Activated T-cell treated with anti-CD3 and anti-CD28 coated beads for 48 hours (primary cell): ENCODE measurements at regions not wholly inside any gene's neighbourhood (a gene's known extent, or its start where the extent isn't known, plus 50 kb on each side); places are given as distances from the start of the nearest gene placed in this dataset.
"Not testable (repeated sequence)": the region's sequence is repeated elsewhere in the genome, so short reads cannot be mapped to it uniquely, and the experiment has no call there.

Experiments
- DNase-seq: peaks from one replicate; pipeline ENCODE4 v3.0.0-alpha.2; 2020; ENCODE audit warnings: low read depth

DNA sequence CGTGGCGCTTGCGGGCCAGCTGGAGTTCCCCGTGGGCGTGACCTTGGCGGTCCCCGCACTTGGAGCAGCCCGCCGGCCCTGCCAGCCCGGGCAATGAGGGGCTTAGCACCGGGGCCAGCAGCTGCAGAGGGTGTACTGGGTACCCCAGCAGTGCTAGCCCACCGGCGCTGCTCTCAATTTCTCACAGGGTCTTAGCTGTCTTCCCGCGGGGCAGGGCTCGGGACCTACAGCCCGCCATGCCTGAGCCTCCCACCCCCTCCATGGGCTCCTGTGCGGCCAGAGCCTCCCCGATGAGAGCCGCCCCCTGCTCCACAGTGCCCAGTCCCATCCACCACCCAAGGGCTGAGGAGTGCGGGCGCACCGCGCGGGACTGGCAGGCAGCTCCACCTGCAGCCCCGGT lies 94.0 kb upstream of the NIPBL start:
- not testable (repeated sequence) for DNase-seq

DNA sequence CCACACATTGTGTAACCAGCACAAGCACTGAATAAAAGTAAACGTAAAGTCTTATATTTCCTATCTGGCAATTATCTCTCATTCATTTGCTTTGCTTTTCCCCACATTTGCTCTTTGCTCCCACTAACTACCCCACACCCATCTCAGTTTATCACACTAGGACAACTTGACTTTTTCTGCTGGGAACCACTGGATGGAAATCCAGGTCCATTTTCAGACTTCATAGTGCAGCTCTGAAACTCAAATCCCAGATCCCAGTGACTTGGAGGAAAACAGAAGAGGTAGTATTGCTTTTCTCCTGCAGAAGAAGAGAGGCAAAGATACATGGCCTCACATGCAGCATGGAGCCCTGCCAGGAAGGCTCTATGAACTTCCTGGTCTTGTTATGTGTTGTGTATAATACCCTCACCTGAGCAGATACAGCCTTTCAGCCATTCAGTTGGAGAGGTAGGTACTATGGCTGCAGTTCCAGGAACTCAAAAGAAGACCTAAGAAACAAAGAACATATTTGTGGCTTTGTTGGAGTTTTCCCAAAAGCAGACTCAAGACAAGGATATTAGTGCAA lies 90.0 kb upstream of the NIPBL start:
- no peak for DNase-seq

GRCh38 chr5:36787365-36788093 lies 89.0 kb upstream of the NIPBL start:
- no peak for DNase-seq

- DNase-seq: no peak
Observed at GRCh38 chr5:36790847-36791246, 85.7 kb upstream of the NIPBL start.

GRCh38 chr5:36792560-36793180 lies 83.9 kb upstream of the NIPBL start:
- DNase-seq: no peak

DNA sequence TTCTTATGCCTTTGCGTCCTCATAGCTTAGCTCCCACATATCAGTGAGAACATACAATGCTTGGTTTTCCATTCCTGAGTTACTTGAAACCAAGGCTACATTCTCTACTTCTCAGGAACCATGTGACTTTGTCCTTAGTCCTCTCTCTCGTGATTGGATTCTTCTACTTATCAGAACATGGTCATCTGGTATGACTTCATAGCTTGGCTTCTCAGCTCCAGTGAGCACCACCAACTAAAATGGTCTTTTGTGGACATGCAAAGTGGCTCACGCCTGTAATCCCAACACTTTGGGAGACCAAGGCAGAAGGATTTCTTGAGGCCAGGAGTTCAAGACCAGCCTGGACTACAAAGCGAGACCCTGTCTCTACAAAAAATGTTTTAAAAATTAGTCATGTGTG lies 81.2 kb upstream of the NIPBL start:
- no peak for DNase-seq

GRCh38 chr5:36796155-36796554 lies 80.4 kb upstream of the NIPBL start:
- DNase-seq: no peak

DNA sequence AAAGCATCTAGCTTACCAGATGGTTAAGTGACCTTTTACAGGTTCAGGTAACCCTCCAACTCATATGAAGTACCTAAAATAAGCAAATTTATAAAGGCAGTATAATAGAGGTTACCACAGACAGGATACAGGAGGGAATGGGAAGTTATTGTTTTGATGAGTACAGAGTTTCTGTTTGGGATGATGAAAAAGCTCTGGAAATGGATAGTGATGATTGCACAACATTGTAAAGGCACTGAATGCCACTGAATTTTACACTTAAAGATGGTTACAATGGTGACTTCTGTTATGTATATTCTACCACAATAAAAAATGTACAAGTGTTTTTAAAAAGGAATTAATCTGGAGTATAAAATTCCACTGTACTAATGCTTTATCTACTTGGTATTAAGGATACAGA lies 75.0 kb upstream of the NIPBL start:
- no peak for DNase-seq

DNA sequence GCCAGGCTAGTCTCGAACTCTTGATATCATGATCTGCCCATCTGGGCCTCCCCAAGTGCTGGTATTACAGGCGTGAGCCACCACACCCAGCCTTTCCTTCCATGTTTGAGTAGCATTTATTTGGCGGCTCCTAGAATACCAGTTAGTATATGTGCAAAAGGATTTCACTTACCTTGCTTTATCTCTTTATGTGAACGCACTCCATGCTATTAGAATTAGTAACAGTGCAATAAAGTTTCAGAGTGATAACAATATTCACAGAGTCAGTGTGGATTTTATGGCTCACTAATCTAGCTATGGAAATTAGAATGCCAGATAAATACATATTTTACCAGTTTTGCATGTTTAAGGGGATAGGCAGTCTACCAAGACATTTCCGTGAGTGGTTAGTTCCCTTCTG lies 74.4 kb upstream of the NIPBL start:
- DNase-seq: no peak

DNA sequence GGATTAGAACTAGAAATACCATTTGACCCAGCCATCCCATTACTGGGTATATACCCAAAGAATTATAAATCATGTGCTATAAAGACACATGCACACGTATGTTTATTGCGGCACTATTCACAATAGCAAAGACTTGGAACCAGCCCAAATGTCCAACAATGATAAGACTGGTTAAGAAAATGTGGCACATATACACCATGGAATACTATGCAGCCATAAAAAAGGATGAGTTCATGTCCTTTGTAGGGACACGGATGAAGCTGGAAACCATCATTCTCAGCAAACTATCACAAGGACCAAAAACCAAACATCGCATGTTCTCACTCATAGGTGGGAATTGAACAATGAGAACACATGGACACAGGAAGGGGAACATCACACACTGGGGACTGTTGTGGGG lies 63.3 kb upstream of the NIPBL start:
- DNase-seq: not testable (repeated sequence)

- no peak for DNase-seq
Observed at GRCh38 chr5:36815871-36816270, 60.7 kb upstream of the NIPBL start.

GRCh38 chr5:36820900-36821299 lies 55.7 kb upstream of the NIPBL start:
- DNase-seq: no peak

GRCh38 chr5:36826694-36827093 lies 49.9 kb upstream of the NIPBL start:
- DNase-seq: no peak
